ENCODE measurements at regions not wholly inside any gene's neighbourhood (a gene's known extent, or its start where the extent isn't known, plus 50 kb on each side); places are given as distances from the start of the nearest gene placed in this dataset.

DNA sequence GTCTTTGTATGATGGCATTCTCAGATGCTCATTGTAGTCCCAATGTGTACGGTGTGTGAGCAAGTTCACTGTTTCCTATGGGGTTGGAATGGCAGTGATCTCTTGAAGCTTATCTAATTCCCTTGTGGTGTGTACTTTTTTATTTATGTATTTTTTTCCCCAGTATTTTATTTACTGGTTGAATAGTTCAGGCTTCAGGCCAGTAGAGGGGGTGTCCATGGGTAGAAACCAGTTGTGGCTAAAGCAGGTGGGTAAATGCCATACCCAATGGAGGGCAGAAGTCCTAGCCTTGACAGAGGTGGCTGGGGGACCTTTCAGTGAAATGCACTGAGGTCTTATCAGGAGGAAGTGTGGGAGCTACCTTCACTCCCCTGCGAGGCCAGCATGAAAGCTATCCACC, 351.4 kb upstream of the CWC22 start:
- TF ChIP-seq, protein P1, sequence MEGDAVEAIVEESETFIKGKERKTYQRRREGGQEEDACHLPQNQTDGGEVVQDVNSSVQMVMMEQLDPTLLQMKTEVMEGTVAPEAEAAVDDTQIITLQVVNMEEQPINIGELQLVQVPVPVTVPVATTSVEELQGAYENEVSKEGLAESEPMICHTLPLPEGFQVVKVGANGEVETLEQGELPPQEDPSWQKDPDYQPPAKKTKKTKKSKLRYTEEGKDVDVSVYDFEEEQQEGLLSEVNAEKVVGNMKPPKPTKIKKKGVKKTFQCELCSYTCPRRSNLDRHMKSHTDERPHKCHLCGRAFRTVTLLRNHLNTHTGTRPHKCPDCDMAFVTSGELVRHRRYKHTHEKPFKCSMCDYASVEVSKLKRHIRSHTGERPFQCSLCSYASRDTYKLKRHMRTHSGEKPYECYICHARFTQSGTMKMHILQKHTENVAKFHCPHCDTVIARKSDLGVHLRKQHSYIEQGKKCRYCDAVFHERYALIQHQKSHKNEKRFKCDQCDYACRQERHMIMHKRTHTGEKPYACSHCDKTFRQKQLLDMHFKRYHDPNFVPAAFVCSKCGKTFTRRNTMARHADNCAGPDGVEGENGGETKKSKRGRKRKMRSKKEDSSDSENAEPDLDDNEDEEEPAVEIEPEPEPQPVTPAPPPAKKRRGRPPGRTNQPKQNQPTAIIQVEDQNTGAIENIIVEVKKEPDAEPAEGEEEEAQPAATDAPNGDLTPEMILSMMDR (IDR thresholded peaks at IDR 0.05; ENCODE audit: low read length), result peak; percentile 33
- TF ChIP-seq EZH2 (optimal IDR thresholded peaks at IDR 0.05; ENCODE audit: low read depth, low read length) (no peak), EZH2phosphoT487 (IDR thresholded peaks at IDR 0.05; ENCODE audit: low read length) (no peak)
